Left ventricle myocardium inferior (tissue), 1 donor: ENCODE measurements at regions not wholly inside any gene's neighbourhood (a gene's known extent, or its start where the extent isn't known, plus 50 kb on each side); places are given as distances from the start of the nearest gene placed in this dataset.

Experiments
- DNase-seq: peaks from one replicate; pipeline ENCODE4 v3.0.0-alpha.2; 2020
- H3K27ac ChIP-seq: fragments of 200-600 bp; replicated peaks from 2 replicates; pipeline ENCODE4 v1.8.0; 2021
- H3K27me3 ChIP-seq: fragments of 200-600 bp; 2 replicates; pipeline ENCODE4 v1.8.0; 2021; ENCODE audit warnings: low read depth
- H3K36me3 ChIP-seq: fragments of 200-600 bp; 2 replicates; pipeline ENCODE4 v1.8.0; 2021
- H3K4me1 ChIP-seq: fragments of 200-600 bp; 2 replicates; pipeline ENCODE4 v1.8.0; 2021
- H3K4me3 ChIP-seq: fragments of 200-600 bp; 2 replicates; pipeline ENCODE4 v1.8.0; 2021; ENCODE audit warnings: mild to moderate bottlenecking, moderate library complexity
- H3K9me3 ChIP-seq: fragments of 200-600 bp; replicated peaks from 2 replicates; pipeline ENCODE4 v1.8.0; 2021
- intact Hi-C: fragments of 100-400 bp; cut with micrococcal nuclease; formaldehyde crosslinking; loops from one replicate; pipeline ENCODE4 v1.11.0; 2022
- TF ChIP-seq, protein P1 (sequence below): fragments of 200-600 bp; IDR thresholded peaks from 2 replicates; pipeline ENCODE4 v1.8.0; 2021; ENCODE audit warnings: antibody characterized with exemption, mild to moderate bottlenecking, borderline replicate concordance
- donor health status: DM: no; HTN: yes; CAD: no; lungs with severe emphysema.

DNA sequence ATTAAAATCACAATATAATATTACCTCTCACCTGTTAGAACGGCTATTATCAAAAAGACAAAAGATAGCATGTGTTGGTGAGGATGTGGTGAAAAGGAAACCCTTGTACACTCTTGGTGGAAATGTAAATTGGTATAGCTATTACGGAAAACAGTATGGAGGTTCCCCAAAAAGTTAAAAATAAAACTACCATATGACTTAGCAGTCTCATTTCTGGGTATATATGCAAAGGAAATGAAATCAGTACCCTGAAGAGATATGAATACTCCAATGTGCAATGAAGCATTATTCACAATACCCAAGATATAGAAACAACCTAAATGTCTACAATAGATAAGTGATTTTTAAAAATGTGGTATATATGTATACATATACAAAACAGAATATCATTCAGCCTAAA lies 199.9 kb downstream of the SNX18 start:
- TF ChIP-seq, protein P1, sequence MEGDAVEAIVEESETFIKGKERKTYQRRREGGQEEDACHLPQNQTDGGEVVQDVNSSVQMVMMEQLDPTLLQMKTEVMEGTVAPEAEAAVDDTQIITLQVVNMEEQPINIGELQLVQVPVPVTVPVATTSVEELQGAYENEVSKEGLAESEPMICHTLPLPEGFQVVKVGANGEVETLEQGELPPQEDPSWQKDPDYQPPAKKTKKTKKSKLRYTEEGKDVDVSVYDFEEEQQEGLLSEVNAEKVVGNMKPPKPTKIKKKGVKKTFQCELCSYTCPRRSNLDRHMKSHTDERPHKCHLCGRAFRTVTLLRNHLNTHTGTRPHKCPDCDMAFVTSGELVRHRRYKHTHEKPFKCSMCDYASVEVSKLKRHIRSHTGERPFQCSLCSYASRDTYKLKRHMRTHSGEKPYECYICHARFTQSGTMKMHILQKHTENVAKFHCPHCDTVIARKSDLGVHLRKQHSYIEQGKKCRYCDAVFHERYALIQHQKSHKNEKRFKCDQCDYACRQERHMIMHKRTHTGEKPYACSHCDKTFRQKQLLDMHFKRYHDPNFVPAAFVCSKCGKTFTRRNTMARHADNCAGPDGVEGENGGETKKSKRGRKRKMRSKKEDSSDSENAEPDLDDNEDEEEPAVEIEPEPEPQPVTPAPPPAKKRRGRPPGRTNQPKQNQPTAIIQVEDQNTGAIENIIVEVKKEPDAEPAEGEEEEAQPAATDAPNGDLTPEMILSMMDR: no peak
- Histone ChIP-seq H3K4me3 (no peak overlapping the region), H3K9me3 (peaks cover 10% of the 10 kb centered on the region), H3K27ac (no peak overlapping the region), H3K4me1 (peaks cover 54% of the 10 kb centered on the region), H3K27me3 (no peaks in the 10 kb centered on the region), H3K36me3 (no peaks in the 10 kb centered on the region)
- intact Hi-C loops: no loop called here
- DNase-seq: no peak

DNA sequence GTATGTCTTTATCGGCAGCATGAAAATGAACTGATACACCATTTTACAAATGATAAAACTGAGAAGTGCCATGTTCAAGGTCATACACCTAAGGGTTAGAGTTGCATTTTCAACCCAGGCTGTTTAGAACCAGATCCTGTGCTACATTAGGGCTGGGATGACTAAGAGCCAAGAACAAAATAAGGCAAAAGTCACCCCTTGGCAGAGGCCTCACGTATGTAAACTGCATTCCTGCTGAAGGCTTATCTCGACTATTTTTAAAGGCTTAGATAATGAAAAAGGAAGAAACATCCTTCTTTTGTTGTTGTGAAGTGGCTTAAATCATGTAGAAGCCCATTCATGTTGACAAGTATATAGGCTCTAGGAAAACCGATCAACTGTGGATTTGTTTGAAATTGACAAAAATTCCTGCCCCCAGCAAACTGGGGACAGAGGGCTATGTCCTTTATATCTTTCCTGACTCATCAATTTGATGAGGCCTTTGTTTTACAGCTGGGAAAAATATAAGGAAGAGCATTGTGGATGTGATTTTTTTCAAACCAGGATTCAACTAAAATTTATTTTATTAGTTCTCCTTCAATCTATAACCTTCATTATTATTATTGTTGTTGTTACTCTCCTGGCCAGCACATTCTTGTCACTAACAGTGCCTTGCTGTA lies 196.5 kb downstream of the SNX18 start:
- peaks cover 13% of the 10 kb centered on the region for H3K9me3 ChIP-seq
- intact Hi-C loops: no loop called here
- no peak overlapping the region for H3K4me3 ChIP-seq
- H3K27ac ChIP-seq: no peak overlapping the region
- no peaks in the 10 kb centered on the region for H3K27me3 ChIP-seq
- TF ChIP-seq, protein P1: no peak
- peaks cover 20% of the 10 kb centered on the region for H3K4me1 ChIP-seq
- no peaks in the 10 kb centered on the region for H3K36me3 ChIP-seq
- no peak for DNase-seq

DNA sequence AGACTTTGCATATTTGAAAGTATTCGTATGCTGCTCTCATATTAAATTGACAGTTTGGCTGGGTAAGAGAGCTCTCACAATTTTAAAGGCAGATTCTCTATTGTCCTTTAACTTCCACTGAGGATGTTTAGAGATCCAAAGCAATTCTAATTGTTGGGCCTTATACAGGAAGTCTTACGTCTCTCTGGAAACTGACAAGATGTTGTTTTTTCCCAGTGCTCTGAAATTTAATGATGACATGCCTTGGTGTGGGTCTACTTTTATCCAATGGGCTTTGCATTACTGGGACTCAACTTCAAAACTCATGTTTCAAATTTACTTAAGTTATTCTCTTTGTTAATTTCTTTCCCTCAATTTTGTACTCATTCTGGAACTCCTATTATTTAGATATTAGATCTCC lies 191.5 kb downstream of the SNX18 start:
- H3K4me1 ChIP-seq: peaks cover 19% of the 10 kb centered on the region
- TF ChIP-seq, protein P1: no peak
- H3K27me3 ChIP-seq: no peaks in the 10 kb centered on the region
- H3K4me3 ChIP-seq: no peak overlapping the region
- no peak for DNase-seq
- H3K9me3 ChIP-seq: peaks cover 3% of the 10 kb centered on the region
- H3K36me3 ChIP-seq: no peaks in the 10 kb centered on the region
- intact Hi-C loops: no loop called here
- no peak overlapping the region for H3K27ac ChIP-seq

DNA sequence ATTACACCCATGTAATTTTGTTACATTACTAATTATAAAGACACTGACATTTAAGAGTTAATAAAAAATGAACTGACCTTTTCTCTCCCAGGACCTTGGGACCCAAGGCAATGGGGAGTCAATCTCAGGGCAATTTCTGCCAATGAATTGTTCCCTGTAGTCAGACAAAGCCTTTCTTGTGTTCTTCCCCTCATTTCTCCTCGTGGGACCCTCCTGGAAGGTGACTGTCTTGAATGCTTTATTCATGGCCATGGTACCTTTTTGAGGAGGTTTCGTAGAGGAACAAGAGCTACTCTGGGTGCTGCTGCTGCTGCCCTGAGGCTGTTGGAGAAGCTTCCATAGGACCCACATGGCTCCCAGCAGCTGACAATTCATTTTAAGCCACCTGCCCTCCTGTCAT lies 190.3 kb downstream of the SNX18 start:
- DNase-seq: no peak
- intact Hi-C loops: no loop called here
- no peak overlapping the region for H3K4me3 ChIP-seq
- no peak overlapping the region for H3K27ac ChIP-seq
- no peaks in the 10 kb centered on the region for H3K27me3 ChIP-seq
- TF ChIP-seq, protein P1: no peak
- no peaks in the 10 kb centered on the region for H3K36me3 ChIP-seq
- peaks cover 27% of the 10 kb centered on the region for H3K4me1 ChIP-seq
- H3K9me3 ChIP-seq: peaks cover 3% of the 10 kb centered on the region

DNA sequence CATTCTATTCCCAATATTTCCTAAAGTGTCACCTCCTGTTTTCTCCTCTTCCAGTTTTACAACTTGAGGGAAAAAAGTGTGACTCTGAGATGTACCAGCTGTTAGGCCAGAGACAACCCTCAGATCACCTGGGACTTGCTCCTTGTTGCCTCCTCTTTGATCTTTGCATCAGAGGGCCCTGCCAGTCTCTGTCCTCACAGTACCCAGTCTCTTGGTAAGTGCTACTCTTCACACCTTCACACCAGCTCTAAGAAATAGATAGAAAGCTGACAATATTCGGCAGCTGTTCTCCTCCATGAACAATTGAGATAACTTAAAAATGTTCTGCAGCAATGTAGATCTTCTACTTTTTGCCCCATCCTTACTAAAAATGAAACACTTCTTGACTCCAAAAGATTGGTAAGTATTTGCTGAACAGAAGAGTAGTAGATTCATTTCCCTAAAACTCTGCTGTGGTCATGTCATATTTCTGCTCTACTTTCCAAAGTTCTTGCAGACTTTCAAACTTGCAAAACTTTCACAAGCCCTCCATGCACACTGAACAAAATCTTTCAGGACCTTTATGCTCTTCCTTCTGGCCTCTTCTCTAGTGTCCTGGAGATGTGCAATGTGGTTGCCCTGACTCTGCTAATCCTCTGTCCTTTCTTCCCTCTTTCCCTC lies 188.6 kb downstream of the SNX18 start:
- no peak overlapping the region for H3K4me3 ChIP-seq
- no peak overlapping the region for H3K27ac ChIP-seq
- no peaks in the 10 kb centered on the region for H3K27me3 ChIP-seq
- no peaks in the 10 kb centered on the region for H3K36me3 ChIP-seq
- intact Hi-C loops: no loop called here
- H3K4me1 ChIP-seq: peaks cover 44% of the 10 kb centered on the region
- TF ChIP-seq, protein P1: no peak
- DNase-seq: no peak
- H3K9me3 ChIP-seq: peaks cover 3% of the 10 kb centered on the region
